ENCODE measurements at regions not wholly inside any gene's neighbourhood (a gene's known extent, or its start where the extent isn't known, plus 50 kb on each side); places are given as distances from the start of the nearest gene placed in this dataset.
"Not testable (repeated sequence)": the region's sequence is repeated elsewhere in the genome, so short reads cannot be mapped to it uniquely, and the experiment has no call there.

GRCh38 chr5:1576851-1577250 lies 53.1 kb upstream of the LPCAT1 start:
- not testable (repeated sequence) for DNase-seq

DNA sequence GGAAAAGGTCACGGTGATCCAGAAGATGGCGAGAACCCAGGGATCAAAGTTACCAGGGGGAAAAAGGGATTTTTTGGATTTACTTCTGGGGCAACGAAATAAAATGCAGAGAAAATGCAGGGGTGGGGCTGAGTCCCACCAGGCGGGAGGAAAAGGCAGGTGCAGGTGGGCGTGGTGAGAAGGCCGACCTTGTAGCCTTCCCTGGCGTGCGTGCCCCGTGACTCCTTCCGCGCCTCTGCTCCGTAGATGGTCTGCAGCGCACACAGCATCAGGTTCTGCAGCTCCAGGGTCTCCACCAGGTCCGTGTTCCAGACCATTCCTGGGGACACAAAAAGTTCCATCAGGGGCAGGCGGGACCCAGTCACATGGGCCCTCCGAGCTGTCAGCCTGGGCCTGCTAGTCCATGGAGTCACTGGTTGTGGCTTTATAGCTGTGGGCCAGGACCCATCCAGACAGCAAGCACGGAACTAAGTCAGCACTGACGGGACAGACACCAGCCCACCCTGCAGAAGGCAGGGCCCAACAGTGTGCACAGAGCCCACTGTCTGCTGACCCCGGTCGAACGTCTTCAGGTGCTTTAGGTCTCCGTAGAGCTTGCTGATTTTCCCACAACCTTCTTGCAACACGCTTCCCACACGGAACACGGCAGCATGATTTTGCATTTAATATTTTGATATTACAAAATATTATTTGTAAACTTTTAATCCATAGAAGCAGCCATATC lies 52.4 kb upstream of the LPCAT1 start:
- DNase-seq: not testable (repeated sequence)

GRCh38 chr5:1575491-1575890 lies 51.7 kb upstream of the LPCAT1 start:
- not testable (repeated sequence) for DNase-seq

DNA sequence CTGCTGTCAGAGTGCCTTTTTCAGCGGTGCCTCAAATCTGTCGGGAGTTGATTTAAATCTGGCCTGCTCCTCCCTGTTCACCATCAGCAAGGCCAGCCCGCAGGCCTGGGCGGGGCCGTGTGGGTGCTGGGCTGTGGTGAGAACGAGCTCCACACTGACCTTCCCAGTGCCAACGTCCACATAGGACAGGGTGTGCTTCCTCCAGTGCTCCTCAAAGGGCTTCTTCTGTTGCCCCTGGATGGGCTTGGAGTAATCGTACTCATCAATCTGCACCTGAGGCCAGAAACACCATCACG lies 50.2 kb upstream of the LPCAT1 start:
- DNase-seq: not testable (repeated sequence)

GRCh38 chr5:1573217-1574022 lies 49.7 kb upstream of the LPCAT1 start:
- not testable (repeated sequence) for DNase-seq

All from right forelimb (tissue), 1 donor.